Neutrophil (primary cell): ENCODE measurements at regions not wholly inside any gene's neighbourhood (a gene's known extent, or its start where the extent isn't known, plus 50 kb on each side); places are given as distances from the start of the nearest gene placed in this dataset.

Source experiments
- H3K27ac ChIP-seq: fragments of 200-600 bp; sonication (generic); 2 replicates; pipeline ENCODE4 v1.5.1; 2016; ENCODE audit warnings: mild to moderate bottlenecking, moderate library complexity
- H3K27me3 ChIP-seq: fragments of 200-600 bp; sonication (generic); 2 replicates; pipeline ENCODE4 v1.6.0; 2016; ENCODE audit warnings: mild to moderate bottlenecking
- H3K36me3 ChIP-seq: fragments of 200-600 bp; sonication (generic); 2 replicates; pipeline ENCODE4 v1.5.1; 2017
- H3K4me1 ChIP-seq, 2 experiments: fragments of 200-600 bp in 1 of 2; sonication (generic) in 1 of 2; 1 replicate in 1 of 2; 2 replicates in 1 of 2; pipeline versions ENCODE4 v1.5.1 to v1.6.1; 2013 to 2016; ENCODE audit warnings: low read depth in 1 of 2, low read length in 1 of 2, mild to moderate bottlenecking in 1 of 2, moderate library complexity in 1 of 2; ENCODE audit not compliant: control insufficient read depth in 1 of 2, insufficient read depth in 1 of 2
- H3K4me3 ChIP-seq, 2 experiments: fragments of 200-600 bp in 1 of 2; sonication (generic) in 1 of 2; 1 replicate in 1 of 2; 2 replicates in 1 of 2; pipeline ENCODE4 v1.5.1; 2013 to 2016; ENCODE audit warnings: low read depth in 1 of 2, low read length in 1 of 2, mild to moderate bottlenecking in 1 of 2, moderate library complexity in 1 of 2
- H3K9me3 ChIP-seq: fragments of 200-600 bp; sonication (generic); 2 replicates; pipeline ENCODE4 v1.5.1; 2016
- TF ChIP-seq, protein P1 (sequence below): fragments of 200-600 bp; sonication (generic); IDR thresholded peaks from 2 replicates; pipeline ENCODE4 v1.5.1; 2016; ENCODE audit warnings: antibody characterized with exemption

DNA sequence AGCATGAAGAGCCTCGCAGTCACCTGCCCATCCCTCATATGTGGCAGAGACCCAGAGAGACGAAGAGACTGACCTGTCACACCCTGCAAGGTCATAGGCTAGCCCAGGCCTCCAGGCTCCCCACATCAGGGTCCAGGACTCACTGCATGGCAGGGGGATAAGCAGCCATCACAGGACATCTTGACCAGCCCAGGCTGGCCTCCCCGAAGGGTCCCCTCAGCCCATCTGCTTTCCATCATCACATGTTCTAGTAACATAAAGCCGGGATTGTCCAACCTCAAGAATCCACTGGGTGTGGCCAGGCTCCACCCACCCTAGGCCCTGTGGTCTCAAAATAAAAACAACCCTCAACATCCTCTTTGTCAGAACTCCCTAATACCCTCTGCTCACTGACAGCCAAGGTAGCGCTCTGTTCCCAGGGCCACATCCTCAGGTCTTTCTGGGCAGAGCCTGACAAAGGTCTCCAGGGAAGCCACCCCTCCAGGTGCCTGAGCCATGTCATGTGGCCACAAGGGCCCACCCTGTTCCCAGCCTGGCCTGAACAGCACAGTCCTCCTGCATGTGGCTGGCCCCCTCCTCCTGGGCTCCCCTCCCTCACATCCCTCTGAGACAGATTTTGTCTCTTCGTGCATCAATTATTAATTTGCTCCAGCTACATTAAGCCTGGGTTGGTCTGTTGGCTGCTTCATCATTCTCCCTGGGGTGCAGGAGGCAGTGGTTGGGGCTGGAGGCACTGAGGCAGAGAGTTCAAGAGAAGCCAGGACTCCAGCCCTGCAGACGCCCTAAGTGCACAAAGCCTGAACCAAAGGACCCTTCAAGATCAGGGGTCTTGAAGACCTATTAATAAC, 131.8 kb upstream of the UNC5B start:
- TF ChIP-seq, protein P1, sequence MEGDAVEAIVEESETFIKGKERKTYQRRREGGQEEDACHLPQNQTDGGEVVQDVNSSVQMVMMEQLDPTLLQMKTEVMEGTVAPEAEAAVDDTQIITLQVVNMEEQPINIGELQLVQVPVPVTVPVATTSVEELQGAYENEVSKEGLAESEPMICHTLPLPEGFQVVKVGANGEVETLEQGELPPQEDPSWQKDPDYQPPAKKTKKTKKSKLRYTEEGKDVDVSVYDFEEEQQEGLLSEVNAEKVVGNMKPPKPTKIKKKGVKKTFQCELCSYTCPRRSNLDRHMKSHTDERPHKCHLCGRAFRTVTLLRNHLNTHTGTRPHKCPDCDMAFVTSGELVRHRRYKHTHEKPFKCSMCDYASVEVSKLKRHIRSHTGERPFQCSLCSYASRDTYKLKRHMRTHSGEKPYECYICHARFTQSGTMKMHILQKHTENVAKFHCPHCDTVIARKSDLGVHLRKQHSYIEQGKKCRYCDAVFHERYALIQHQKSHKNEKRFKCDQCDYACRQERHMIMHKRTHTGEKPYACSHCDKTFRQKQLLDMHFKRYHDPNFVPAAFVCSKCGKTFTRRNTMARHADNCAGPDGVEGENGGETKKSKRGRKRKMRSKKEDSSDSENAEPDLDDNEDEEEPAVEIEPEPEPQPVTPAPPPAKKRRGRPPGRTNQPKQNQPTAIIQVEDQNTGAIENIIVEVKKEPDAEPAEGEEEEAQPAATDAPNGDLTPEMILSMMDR = no peak
- no peaks in the 10 kb centered on the region for H3K4me1 ChIP-seq
- H3K27ac ChIP-seq = no peak overlapping the region
- no peaks in the 10 kb centered on the region for H3K36me3 ChIP-seq
- H3K27me3 ChIP-seq = no peaks in the 10 kb centered on the region
- H3K4me3 ChIP-seq = no peak overlapping the region
- no peaks in the 10 kb centered on the region for H3K9me3 ChIP-seq

DNA sequence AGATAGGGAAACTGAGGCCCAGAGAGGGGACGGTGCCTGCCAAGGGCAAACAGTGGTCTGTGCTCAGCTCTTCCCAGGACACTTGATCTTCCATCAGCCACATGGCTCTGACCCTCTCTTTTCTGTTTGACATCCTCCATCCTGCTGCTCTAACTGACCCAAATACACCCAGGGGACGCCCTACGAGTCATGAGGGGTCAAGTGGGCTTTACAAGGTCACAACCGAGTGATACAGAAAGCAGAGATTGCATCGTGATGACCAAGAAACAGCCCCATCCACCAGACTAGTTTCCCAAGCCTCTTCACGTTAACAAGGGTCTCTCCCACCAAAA, 131.2 kb upstream of the UNC5B start:
- Histone ChIP-seq H3K27ac (no peak overlapping the region), H3K4me3 (no peak overlapping the region), H3K27me3 (no peaks in the 10 kb centered on the region), H3K4me1 (no peaks in the 10 kb centered on the region), H3K9me3 (no peaks in the 10 kb centered on the region), H3K36me3 (no peaks in the 10 kb centered on the region)
- TF ChIP-seq, protein P1 = no peak

DNA sequence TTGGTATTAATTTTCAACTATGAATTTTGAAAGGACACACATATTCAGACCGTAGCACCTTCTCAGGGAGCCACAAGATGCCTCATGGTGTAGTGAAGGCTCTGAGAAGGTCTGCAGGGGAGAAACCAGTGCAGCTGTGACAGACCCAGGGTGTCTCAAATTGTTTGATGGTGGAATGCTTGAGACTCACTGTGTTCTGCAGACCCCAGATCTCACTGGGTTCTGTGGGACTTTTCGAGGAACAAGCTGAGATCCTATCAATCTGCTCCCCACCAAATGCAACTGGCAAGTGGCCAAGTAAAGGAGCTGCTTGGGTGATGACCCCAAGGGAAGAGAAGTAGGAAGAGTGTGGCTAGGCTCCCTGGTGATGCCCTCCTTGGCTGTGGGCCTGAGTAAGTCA, 130.5 kb upstream of the UNC5B start:
- Histone ChIP-seq H3K27ac (no peak overlapping the region), H3K4me3 (no peak overlapping the region), H3K27me3 (no peaks in the 10 kb centered on the region), H3K4me1 (no peaks in the 10 kb centered on the region), H3K9me3 (no peaks in the 10 kb centered on the region), H3K36me3 (no peaks in the 10 kb centered on the region)
- TF ChIP-seq, protein P1 = no peak

DNA sequence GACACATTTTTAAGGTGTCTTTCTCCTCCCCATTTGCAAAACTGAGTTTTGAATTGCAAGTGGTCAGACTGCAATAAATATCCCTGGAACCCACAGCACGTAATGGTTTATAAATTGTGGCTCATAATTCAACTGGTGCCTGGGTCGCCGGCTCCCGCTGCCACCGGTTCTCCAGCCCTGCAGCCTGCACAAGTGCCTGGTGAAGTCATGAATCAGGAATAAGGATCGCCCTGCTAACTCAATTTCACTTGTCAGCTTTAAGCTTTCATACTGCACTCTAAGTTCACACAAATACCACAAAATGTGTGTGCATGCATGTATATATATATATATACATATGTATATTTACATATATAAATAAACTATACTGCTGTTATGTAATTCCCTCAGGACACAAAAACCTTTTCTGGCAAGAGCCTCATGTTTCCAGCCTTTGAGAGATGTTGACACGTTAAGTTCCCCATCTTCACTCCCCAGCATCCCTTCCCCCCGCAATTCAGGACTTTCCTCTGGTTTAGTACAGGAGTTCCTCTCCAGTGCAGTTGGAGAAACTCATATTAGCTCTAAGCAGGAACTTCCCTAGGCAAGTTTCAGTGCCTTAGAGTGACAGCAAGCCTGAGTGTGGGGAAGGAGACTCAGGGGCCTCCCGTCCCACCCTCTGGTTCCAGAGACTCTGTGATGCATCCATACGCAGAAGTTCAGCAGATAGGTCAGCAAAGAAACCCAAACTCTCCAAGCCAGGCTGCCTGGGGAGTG, 129.2 kb upstream of the UNC5B start:
- H3K27ac ChIP-seq = no peak overlapping the region
- no peaks in the 10 kb centered on the region for H3K4me1 ChIP-seq
- no peak overlapping the region for H3K4me3 ChIP-seq
- H3K36me3 ChIP-seq = no peaks in the 10 kb centered on the region
- TF ChIP-seq, protein P1 = no peak
- H3K9me3 ChIP-seq = no peaks in the 10 kb centered on the region
- no peaks in the 10 kb centered on the region for H3K27me3 ChIP-seq

DNA sequence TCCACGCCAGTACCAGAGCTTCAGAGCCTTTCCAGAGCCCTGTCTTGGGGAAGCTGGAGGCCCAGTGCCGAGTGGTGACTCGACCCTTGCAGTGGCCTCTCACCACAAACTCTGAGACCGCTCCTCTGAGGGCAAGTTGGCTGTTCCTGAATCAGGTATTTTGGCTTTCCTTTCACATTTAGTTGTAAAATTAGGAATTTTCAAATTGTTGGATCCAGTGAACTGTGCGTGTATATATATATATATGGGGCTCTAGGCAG, 128.7 kb upstream of the UNC5B start:
- H3K9me3 ChIP-seq = no peaks in the 10 kb centered on the region
- H3K4me1 ChIP-seq = no peaks in the 10 kb centered on the region
- no peaks in the 10 kb centered on the region for H3K36me3 ChIP-seq
- H3K27me3 ChIP-seq = no peaks in the 10 kb centered on the region
- H3K27ac ChIP-seq = no peak overlapping the region
- H3K4me3 ChIP-seq = no peak overlapping the region
- TF ChIP-seq, protein P1 = no peak
